HG03457 (cell line): ENCODE measurements at regions not wholly inside any gene's neighbourhood (a gene's known extent, or its start where the extent isn't known, plus 50 kb on each side); places are given as distances from the start of the nearest gene placed in this dataset.

Experiments used
- ATAC-seq: cut with Tn5 transposase; IDR thresholded peaks from one replicate; pipeline ENCODE4 v1.9.1; 2021; ENCODE audit warnings: moderate number of reproducible peaks; ENCODE audit not compliant: unreplicated experiment

DNA sequence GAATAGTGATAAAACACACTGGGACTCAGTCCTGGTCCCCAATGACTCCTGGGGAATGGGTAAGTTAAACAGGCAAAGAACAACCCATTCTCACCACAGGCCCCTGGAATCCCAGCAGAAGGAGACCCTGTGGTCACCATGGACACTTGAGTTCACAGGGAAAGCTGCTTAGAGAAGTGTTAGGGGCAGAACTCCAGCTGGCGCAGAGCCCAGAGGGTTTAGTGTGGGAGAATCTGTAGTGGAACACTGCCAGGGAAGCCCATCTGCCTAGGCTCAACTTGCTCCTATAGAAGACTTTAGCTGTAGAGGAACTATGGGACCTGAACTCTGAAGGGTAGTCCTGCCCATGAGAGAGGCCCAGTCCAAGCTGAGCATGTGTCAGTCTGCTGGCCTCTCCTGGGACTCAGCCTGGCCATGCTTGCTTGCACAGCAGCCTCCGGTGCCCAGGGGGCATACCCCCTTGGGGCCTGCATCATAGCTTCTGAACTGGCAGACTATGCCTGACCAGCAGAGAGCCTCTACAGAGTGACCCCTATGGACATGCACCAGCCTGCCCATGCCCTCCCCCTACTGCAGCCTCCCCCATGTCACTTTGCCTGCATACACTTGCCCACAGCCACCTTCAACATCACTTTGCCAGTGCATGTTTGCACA is 343.5 kb downstream of the IDS start:
- no peak for ATAC-seq

DNA sequence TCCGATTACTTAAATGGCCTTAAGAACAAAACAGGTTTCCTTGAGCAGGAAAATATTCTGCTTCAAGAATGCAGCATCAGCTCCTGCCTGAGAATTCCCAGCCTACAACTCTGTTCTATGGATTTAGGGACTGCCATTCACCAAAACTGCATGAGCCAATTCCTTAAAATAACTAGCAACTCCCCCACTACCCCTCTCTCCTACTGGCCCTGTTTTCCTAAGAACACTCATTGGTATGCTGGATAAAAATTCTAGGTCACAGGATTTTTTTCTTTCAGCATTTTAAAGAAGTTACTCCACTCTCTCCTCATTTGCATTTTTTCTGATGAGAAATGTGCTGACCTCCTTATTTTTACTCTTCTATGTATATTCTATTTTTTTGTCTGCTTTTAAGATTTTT is 347.1 kb downstream of the IDS start:
- no peak for ATAC-seq

DNA sequence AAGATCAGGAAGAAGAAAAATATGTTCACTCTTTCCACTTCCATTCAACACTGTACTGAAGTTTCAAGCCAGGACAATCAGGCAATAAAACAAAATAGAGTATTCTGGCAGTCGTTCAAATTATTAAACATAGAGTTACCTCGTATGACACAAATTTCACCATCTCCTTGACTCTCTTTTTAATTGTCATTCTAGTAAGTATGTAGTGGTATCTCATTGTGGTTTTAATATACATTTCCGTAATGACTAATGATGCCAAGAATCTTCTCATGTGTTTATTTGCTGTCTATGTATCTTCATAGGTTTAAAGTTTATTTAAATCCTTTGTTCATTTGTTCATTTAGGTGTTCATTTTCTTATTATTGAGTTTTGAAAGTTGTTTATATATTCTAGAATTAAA is 352.2 kb downstream of the IDS start:
- ATAC-seq: no peak

DNA sequence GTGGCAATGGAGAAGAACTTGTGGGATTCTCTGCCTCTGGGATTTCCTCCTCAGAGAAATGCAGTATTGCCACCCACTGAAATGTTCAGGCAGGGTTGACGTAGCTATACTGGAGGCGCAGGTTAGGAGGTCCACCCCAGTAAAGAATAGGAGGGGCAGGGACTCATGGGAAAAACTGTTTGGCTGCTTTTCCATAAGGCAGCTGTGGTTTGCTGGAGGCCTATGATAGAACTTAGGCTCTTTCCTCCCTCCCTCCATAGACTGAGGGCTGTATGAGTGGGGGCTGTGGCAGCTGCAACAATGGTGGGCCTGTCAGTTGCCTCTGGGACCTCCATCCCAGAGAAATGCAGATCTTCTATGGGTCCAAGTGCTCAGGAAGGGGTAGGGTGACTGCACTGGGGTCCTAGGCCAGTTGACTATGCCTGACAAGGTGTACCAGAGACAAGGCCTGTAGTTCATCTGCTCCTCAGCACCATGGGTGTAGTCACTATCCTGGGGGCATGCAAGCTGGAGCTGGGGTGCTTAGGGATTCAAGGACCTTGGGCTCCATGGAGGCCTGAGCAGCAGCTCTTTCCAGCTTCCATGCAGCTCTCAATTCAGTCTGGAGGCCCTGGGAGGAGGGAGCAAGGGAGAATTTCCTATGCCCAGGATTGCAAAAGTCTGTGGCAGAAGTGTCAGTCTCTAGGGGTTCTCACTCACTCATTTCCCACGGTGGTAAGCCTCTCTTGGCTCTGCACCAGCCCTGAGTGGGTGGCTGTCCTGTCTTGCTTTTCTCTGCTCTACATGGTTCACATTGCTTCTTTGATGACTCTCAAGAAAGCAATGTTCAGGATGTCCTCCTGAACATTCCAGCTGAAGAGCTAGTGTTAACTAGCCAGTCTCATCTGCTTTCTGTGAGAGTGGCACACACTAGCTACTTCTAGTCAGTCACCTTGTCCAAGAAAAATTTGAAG is 353.0 kb downstream of the IDS start:
- no peak for ATAC-seq

DNA sequence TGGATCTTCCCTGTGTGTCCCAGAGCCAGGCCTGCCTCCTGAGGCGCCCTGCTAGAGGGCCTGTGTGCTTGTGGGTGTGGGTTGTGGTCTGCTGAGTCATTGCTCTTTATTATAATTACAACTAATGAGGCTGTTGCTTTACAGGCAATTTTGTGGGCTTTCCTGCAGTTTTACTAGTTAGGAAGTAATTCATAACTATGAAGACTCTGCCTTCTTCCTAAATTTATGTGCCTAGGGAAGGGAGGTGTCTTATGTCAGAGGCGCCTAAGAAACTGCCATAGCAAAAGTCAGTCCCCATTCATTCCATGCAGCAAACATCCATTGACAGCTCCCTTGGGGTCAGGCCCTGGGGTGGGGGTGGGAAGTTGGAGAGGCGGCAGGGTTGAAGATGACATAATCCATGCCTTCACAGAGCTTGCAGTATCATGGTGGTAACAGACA is 359.2 kb downstream of the IDS start:
- no peak for ATAC-seq

DNA sequence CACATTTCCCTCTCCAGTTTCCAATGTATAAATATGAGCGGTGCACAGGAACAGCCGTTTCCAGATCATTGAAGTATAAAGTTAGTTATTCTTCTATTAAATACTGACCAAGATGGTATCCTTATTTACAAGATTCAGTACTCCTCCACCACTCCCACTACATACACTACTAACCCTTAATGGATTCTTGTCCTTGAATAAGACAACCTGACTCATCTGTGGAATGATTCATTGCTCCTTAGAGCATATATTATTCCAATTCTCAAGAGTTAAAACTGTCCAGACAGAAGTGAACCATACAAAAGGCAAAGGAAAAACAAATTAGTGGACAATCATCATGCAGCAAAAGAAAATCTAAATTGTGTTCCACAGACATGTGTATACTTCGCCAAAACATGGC is 373.3 kb downstream of the IDS start:
- no peak for ATAC-seq

DNA sequence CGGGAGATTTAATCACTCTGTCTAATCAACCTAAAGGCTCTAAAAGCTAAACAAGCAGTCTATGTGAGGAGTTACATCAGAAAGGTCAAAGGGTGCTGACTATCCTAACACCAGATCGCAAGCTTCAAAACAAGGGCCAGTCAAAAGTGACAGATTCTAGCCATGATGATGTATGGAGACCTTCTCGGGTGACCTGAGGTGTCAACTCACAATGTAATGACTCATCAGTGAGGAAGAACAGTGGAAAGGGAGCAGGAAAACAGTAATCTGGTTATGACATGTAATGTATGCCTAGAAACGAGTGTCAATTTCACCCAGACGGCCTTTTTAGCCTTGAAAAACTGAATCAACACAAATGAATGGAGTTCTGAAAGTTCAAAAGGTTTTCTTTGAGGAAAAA is 375.3 kb downstream of the IDS start:
- no peak for ATAC-seq

DNA sequence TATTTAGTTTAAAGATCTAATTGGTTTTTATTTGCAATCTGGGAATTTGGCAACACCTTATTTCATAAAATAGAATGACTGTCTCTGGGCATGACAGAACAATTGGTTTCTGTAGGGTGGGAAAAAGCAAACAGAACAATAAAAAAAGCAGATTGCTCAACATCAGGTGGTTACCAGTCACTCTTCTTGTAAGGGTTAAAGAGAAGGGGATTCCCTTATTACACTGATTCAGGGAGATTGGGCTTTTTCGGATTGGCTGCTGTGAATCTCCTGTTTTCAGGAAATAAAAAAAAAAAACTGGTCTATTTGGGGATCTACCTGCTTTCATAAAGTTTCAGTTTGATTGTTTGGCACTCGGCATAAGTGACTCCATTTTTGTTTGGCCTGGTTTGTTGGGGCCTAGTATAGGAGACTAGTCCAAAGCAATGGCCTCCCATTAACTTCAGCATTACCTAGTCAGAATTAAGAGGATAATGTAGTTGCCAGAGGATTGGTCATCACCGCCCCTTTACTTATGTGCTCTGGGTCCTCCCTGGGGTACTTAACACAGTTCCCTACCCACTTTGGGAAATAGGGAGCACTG is 380.5 kb downstream of the IDS start:
- ATAC-seq: no peak

DNA sequence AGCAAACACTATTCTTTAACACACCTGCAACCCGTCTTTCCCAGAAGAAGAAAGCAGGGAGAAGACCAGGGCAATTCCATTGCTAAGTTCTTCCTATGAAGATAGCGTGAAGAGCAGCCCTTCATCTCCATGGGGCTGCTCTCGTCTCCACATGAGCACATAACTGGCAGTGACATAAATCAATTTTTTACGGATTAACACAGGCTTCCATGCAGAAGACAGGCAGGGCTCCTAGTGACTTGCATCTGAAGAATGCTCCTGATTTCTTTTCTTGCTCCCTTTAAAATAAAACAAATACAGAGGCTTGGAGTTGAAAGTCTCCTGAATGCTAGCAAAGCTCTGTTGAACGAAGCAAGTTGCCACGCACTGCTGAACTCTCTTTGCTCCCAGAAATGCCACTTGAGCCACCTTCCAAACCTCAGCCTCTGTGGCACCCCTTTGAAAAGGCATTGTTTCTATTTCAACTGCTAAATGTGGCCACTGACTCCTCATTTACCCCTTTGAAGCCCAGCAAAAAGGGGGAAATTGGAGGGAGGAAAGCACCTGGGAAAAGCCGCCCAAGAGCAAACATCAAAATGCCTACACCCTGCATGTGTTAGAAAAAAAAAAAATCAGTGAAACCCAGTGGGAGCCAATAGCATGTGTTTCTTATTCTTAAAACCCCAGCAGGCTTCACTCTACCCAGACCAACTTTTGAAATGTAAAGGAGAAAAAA is 383.7 kb downstream of the IDS start:
- ATAC-seq: no peak

DNA sequence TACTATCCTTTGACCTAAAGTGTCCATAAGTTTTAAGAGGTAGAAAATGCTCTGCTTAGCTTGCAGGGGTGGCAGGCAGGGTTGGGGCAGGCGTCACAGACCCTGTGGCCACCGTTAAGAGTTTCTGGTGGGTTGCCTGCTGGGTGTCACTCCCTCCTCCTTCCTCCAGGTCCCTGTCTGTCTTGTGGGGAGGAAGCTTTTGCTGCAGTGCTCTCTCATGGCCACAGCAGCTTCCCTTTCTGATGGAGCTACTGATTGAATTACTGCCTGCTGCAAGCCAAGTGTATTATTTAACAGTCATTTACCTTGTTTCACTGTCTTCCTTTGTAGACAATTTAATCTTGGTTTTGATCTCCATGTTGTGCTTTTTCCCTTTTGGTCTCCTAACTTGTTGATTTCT is 384.6 kb downstream of the IDS start:
- no peak for ATAC-seq

DNA sequence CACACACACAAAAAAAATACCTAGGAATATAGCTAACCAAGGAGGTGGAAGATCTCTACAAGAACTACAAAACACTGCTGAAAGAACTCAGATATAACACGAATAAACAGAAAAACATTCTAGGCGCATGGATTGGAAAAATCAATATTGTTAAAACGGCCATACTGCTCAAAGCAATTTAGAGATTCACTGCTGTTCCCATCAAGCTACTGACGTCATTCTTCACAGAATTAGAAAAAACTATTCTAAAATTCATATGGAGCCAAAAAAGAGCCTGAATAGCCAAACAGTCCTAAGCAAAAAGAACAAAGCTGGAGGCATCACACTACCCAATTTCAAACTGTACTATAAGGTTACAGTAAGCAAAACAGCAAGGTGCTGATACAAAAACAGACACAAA is 390.2 kb downstream of the IDS start:
- ATAC-seq: no peak

DNA sequence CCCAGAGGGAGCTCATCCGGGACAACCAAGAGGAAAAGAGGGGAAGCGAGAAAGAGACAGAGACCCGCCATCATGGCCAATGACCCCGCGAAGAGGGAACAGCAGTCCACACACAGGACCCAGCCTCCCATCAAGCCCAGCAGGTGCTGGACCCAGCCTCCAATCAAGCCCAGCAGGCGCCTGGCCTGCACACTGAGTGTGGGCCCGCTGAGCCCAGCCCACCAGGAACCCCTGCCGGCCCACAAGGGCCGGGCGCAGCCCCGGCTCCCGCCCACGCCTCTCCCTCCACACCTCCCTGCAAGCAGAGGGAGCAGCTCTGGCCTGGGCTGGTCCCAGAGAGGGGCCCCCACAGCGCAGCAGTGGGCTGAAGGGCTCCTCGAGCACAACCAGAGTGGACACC is 391.1 kb downstream of the IDS start:
- ATAC-seq: no peak

DNA sequence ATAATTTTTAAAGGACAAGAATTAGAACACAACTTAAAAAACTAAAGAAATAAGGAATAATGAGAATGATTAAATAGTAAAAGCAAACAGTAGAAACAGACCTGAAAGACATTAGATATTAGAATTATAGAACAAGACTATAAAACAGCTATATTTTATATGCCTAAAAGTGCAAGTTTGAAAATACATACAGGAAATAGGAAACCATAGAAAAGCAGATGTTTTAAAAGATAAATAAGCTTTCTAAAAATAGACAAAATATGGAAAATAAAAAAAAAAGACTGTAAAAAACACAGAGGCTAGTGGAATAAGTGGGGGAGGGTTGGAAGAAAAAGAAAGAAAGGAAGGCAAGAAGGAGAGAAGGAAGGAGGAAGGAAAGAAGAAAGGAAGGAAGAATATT is 407.3 kb downstream of the IDS start:
- ATAC-seq: no peak

DNA sequence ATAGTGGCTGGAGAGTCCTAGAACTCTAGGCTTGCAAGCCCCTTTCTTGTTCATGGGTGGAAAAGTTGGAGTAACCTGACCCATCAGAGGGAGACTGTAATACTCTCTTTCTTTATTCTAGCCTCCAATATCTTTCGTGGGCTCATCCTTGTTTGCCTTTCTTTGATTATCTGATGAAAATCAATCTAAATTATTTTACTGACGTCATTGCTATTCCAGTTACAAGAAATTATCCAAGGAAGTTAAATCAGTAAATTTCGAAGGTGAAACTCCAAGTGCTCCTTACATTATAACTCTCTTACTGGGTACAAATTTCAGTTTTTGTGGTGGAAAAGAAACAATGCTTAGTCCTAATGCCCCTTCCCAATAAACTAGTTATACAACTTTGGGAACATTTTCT is 412.9 kb downstream of the IDS start:
- ATAC-seq: no peak

DNA sequence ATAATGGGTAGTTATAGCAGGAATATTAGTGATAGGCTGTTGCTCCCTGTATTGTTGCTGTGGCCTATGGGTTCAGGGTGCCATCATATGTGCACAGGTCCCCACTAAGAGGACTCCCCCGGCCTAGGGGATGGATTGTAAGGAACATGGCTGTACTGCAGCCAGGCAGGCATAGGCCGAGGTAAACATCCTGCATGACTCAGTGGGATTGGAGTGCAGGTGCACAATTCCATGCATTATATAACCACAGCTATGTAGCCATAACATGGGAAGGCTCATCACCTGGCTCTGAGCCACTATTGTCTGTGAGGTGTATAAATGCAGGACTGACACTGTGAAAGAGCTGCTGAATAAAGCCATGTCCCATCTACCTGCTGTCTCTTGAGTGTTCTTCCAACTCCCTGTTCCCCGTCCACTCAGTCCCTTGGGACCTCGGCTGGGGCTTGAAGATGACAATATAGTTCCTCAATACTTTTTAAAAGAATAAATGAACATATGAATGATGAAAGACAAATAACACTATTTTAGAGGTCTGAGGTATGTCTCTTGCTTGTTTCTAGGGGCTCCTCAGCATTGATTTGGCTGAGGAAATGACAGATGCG is 425.2 kb downstream of the IDS start:
- no peak for ATAC-seq

DNA sequence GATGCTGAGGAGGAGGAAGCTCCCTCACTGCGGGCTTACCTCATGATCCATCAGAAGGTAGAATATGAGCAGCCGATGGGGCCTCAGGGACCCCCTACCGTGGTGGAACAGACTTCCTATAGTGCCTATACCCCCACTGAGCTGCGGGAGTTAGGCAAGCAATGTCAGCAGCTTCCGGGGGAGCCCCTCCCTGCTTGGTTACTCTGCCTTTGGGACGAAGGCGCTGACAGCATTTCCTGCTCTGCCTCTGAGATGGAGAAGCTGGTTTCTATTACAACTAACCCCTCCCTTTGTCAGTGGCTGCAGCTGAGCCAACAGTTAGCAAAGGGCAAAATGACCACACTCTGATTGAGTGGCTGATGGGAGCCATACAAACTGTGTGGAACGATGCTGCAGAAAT is 430.7 kb downstream of the IDS start:
- no peak for ATAC-seq

DNA sequence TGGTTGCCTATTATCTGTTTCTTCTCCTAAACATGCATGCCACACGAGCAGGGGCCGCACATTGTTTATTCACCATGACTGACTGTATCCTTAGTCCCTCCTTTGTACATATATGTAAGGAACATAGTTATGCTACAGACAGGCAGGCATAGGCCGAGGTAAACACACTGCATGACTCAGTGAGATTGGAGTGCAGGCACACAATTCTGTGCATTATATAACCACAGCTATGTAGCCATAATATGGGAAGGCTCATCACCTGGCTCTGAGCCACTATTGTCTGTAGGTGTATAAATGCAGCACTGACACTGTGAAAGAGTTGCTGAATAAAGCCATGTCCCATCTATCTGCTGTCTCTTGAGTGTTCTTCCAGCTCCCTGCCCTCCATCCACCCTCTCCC is 431.6 kb downstream of the IDS start:
- no peak for ATAC-seq

DNA sequence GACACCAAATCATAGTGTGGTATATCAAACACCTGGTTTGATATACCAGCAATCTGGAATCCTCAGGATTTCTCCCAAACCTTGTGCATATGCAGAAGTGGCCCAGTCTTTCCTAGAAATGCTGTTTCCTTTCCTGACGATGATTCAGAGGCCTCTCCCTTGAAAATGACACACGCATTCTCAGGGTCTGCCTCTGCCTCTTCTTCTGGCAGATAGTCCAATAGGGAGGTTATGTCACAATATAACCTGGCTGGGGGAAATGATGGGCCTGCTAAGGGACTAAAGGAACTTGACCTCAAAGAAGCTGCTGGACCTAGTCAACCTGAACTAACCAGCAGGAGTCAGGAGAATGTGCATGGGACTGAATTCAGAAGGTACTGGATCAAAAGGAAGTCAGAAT is 435.2 kb downstream of the IDS start:
- no peak for ATAC-seq

DNA sequence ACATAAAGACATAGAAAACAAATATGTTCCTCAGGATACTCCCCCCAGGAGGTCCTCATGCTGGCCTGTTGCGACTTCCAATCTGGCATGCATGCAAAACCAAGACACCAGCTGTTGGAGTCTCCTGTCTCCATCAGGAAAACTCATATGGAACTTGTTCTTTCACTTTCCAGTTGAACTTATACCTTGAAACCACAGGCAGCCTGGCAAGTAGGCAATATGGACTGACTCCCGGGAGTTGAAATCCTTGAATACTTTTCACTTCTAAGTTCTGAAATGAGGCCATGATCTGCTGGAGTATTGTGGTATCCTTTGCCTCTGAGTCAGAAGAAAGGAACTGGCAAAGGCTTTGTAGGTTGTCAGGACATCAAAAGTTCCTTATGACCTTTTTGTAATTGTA is 444.2 kb downstream of the IDS start:
- no peak for ATAC-seq
